HG03432 (cell line): ENCODE measurements at regions not wholly inside any gene's neighbourhood (a gene's known extent, or its start where the extent isn't known, plus 50 kb on each side); places are given as distances from the start of the nearest gene placed in this dataset.
"Not testable (repeated sequence)": the region's sequence is repeated elsewhere in the genome, so short reads cannot be mapped to it uniquely, and the experiment has no call there.

ENCODE experiments used
- ATAC-seq: cut with Tn5 transposase; IDR thresholded peaks from one replicate; pipeline ENCODE4 v1.9.1; 2021; ENCODE audit warnings: mild to moderate bottlenecking, moderate library complexity; ENCODE audit not compliant: unreplicated experiment

- ATAC-seq, result no peak
These were observed 616.6 kb downstream of the IRS1 start for GRCh38 chr2:226183033-226183432.

GRCh38 chr2:226181909-226182308 lies 617.7 kb downstream of the IRS1 start:
- no peak for ATAC-seq

GRCh38 chr2:226180281-226180884 lies 619.2 kb downstream of the IRS1 start:
- ATAC-seq, result no peak

GRCh38 chr2:226179010-226179409 lies 620.6 kb downstream of the IRS1 start:
- no peak for ATAC-seq

GRCh38 chr2:226176283-226176984 lies 623.2 kb downstream of the IRS1 start:
- ATAC-seq, result no peak

GRCh38 chr2:226174390-226174789 lies 625.2 kb downstream of the IRS1 start:
- ATAC-seq, result no peak

GRCh38 chr2:226172939-226173338 lies 626.7 kb downstream of the IRS1 start:
- no peak for ATAC-seq

GRCh38 chr2:226172309-226172708 lies 627.3 kb downstream of the IRS1 start:
- no peak for ATAC-seq

GRCh38 chr2:226169751-226170581 lies 629.7 kb downstream of the IRS1 start:
- ATAC-seq, result no peak

- no peak for ATAC-seq
These were observed 631.0 kb downstream of the IRS1 start for GRCh38 chr2:226168496-226169160.

- no peak for ATAC-seq
These were observed 635.1 kb downstream of the IRS1 start for GRCh38 chr2:226164512-226164911.

- ATAC-seq, result not testable (repeated sequence)
These were observed 639.0 kb downstream of the IRS1 start for GRCh38 chr2:226160617-226161016.

- no peak for ATAC-seq
These were observed 639.6 kb downstream of the IRS1 start for GRCh38 chr2:226159875-226160479.

GRCh38 chr2:226158940-226159339 lies 640.7 kb downstream of the IRS1 start:
- no peak for ATAC-seq

GRCh38 chr2:226158229-226158628 lies 641.4 kb downstream of the IRS1 start:
- ATAC-seq, result no peak

- ATAC-seq, result no peak
These were observed 644.3 kb downstream of the IRS1 start for GRCh38 chr2:226155093-226155875.

- ATAC-seq, result no peak
These were observed 645.0 kb downstream of the IRS1 start for GRCh38 chr2:226154610-226155009.

- no peak for ATAC-seq
These were observed 646.1 kb downstream of the IRS1 start for GRCh38 chr2:226153553-226153952.

GRCh38 chr2:226151157-226151556 lies 648.5 kb downstream of the IRS1 start:
- no peak for ATAC-seq

- no peak for ATAC-seq
These were observed 656.5 kb downstream of the IRS1 start for GRCh38 chr2:226143091-226143490.
